AG20443 (cell line): ENCODE measurements at regions not wholly inside any gene's neighbourhood (a gene's known extent, or its start where the extent isn't known, plus 50 kb on each side); places are given as distances from the start of the nearest gene placed in this dataset.
"Not testable (repeated sequence)": the region's sequence is repeated elsewhere in the genome, so short reads cannot be mapped to it uniquely, and the experiment has no call there.

Experiments
- DNase-seq: peaks from one replicate; pipeline ENCODE4 v3.0.0; 2012; ENCODE audit warnings: low spot score, mixed read lengths

GRCh38 chr7:118938845-118939244, 714.3 kb downstream of the ANKRD7 start:
- DNase-seq, result no peak

DNA sequence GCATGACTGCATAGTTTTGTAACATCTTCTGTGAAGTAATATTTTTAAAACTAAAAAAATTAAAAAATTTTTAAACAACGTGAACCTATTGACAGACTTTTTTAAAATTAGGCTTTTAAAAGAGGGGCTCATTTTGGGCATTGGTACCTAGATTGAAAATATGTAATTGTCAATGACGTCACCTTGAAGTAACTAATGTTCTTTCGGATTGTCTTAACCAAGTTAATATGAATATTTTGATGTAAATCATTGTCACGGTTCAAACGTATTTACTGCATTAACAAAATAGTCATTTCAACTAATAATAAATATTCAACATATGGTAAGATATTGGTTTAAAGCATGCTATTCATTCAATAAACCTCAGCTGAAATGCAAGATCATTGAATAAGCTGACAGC, 719.8 kb downstream of the ANKRD7 start:
- no peak for DNase-seq

DNA sequence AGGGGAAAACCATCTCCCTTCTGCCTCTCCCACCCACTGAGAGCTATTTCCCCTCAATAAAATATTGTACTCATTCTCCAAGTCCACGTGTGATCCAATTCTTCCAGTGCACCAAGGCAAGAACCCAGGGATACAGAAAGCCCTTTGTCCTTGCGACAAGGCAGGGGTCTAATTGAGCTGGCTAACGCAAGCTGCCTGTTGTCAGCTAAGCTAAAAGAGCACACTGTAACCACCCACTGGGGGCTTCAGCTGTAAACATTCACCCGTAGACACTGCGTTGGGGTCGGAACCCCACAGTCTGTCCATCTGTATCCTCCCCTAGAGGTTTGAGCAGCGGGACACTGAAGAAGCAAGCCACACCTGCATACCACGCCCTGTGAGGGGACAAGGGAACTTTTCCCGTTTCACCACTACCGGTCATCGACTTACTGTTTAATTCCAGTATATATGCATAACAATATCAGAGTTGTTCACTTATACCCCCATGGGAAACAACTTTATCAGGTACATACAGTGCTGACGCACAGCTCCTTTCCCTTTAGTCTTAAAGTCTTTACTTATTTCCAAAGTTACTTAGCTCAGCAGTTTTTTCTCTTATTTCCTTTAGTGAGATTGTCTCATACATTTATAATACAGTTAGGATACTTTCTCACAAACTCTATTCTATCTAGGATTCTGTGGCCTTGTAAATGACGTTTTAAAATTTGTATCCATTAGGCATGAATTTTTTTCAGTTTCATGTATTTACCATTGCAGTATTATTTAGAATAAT, 721.6 kb downstream of the ANKRD7 start:
- DNase-seq, result no peak

DNA sequence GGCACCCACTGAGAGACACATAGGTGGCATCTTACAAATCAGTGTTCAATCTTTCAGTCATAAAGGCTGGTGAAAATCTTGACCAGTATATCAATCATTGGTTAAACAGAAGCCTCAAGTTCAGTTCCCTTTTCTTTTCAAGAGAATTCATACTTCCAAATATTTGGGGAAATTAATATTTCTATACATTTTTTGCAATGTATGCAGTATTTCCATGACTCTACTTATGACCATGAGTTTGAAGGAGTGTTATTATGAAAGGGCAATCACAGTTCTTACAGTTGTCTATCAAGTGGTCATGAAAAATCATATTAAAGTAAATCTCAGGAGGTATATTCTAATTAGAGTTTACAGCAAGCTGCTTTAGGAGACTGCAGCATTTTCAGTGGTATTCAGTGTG, 724.0 kb downstream of the ANKRD7 start:
- DNase-seq, result no peak

DNA sequence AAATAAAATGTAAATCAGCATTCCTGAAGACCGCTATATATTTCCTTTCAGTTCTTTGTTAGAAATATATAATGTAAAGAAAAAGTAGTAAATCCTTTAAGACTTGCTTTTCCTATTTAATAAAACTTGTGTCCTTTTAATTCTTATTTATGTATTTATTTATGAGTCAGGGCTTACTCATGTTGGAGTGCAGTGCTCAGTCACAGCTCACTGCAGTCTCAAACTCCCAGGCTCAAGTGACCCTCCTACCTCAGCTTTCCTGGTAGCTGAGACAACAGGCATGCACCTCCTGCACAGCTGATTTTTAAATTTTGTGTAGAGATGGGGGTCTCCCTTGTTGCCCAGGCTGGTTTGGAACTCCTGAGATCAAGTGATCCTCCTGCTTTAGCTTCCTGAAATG, 724.5 kb downstream of the ANKRD7 start:
- no peak for DNase-seq

GRCh38 chr7:118956285-118956684, 731.8 kb downstream of the ANKRD7 start:
- not testable (repeated sequence) for DNase-seq

DNA sequence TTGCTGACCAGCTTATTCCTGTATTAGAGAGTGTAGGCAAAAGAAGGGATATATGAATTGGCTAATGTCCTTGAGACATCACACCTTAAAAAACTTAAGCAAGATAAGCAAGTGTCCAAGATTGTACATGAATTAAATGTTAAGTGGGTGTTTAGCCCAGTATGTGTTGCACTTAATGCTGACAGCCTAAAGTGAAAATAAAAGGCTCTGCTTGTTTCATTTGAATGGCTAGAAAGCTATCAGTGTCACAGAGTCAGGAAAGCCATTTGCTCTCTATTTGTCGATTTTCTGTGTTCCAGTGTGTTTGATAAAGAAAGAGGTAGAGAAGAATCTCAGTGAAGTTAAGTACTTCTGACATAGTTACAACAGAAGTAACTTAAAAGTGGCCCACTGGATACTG, 744.9 kb downstream of the ANKRD7 start:
- DNase-seq, result no peak

- no peak for DNase-seq
These were observed 747.2 kb downstream of the ANKRD7 start for GRCh38 chr7:118971706-118972105.

DNA sequence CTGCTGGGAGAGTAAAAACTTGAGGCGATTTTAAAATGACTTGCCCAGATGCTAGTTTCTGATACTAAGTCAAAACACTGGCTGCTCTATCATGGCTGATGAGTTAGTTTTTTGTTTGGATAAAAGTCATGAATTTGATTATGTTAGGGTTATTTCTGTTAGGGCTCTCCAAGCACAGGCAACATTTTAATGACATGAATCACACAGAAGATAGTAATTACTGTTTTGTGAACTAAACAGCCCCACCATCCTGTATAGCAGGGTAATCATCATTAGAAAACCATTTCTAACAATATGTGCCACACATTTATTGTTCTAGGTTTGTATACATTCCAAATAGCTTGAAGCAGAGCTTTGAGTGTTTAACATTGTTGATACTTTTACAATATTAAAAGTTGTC, 750.3 kb downstream of the ANKRD7 start:
- no peak for DNase-seq

DNA sequence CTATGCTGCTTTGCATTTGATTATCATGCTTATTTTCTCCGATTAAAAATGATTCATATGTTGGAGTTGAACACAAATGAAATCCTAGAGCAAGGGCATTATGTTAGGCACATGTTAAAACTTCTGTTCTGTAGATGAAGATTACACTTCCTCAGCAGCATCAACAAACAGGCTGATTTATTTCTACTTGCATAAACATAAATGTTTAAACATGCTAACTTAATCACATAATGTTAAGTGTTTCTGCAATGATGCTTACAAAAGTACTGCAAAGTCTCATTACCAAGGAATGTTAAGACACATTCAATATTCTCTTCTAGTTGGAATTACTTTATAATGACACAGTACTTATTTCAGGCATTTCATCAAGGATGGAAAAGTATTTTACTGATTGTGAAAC, 770.8 kb downstream of the ANKRD7 start:
- no peak for DNase-seq

DNA sequence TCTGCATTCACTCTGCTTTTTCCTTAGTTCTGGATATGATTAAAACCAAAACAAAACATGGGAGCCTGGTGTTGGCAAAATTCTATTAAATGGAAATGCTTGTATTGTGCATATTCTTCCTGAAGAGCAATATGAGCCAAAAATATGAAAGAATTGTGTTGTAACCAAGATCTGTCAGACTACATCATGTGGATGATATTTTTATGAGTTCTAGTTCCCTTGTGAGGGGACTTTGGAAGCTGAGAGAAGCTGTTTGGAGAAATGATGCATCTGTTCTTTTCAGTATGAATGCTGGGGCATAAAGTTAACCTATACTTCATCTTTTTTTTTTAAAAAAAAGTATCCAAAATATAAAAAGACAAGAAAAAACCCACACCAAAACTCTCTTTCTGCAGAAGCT, 782.7 kb downstream of the ANKRD7 start:
- DNase-seq, result no peak

GRCh38 chr7:119010635-119011034, 786.1 kb downstream of the ANKRD7 start:
- no peak for DNase-seq

DNA sequence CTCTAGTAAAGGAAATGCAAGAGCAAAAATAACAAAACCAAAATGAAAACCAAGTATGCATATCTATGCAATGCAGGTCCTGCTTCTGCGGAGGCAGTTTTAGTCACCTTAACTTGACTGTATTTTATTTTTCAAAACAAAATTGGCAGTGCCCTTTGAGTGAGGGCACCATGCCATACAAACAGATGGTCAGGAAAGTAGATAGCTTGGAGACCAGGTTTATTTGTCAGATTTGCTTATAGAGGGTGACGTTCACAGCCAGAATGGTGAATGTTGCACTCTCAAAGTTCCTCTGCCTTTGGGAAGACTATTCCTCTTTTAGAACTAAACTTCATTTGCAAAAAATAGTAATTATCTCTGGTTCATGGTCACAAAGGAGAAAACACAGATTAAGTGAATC, 801.9 kb downstream of the ANKRD7 start:
- DNase-seq, result no peak

DNA sequence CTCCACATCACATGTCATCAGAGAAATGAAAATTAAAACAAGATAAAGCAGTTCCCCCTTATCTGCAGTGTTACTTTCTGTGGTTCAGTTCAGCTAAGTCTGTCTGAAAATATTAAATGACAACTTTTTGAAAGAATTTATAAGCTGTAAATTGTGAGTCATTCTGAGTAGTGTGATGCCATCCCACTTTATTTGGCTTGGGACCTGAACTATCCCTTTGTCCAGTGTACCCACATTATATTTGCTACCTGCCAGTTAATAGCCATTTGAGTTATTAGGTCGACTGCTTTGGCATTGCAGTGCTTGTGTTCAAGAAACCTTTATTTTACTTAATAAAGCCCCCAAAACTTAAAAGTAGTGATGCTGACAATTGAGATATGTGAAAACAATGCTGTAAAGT, 804.2 kb downstream of the ANKRD7 start:
- DNase-seq, result no peak

DNA sequence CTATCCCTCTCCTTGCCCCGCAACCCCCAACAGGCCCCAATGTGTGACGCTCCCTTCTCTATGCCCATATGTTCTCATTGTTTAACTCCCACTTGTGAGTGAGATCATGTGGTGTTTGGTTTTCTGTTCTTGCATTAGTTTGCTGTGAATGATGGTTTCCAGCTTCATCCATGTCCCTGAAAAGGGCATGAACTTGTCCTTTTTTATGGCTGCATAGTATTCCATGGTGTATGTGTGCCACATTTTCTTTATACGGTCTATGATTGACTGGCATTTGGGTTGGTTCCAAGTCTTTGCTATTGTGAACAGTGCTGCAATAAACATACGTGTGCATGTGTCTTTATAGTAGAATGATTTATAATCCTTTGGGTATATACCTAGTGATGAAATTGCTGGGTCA, 807.6 kb downstream of the ANKRD7 start:
- DNase-seq, result not testable (repeated sequence)

DNA sequence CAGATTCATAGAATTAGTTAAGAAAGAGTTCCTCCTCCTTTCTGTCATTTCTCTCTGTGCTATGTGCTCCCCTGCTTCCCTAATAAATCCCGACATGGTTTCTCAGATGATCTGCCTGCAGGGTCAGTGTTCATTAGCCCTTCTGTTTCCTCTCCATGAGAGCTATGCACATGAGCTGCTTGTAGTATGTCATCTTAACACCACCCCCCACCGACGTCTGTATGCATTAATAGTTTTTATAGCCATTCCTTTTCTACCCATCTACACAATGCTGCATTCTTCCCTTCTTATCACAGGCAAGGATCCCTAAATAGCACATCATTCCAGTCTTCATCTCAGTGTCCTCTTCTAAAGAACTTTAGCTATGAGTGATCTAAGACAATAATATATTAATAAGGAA, 809.1 kb downstream of the ANKRD7 start:
- DNase-seq, result no peak

DNA sequence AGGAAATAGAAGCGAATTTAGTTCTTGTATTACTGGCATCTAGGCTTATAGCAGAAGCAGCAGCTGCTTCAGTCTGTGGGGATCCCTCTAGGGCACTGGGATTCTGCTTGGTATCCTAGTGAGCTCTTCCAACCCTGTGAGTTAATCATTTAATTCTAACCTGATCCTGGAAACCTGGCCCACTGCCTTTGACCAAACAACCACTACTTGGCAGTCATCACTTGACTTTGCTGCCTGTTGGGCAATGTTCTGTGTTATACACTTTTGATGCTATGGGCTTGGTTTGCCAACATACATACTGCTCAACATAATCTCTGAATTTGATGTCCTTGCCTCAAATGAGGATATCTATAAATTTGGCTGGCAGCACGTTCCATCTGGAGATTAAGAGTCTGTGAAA, 813.4 kb downstream of the ANKRD7 start:
- no peak for DNase-seq

- DNase-seq, result no peak
These were observed 821.6 kb downstream of the ANKRD7 start for GRCh38 chr7:119046068-119046467.

- no peak for DNase-seq
These were observed 841.5 kb downstream of the ANKRD7 start for GRCh38 chr7:119065966-119066365.

DNA sequence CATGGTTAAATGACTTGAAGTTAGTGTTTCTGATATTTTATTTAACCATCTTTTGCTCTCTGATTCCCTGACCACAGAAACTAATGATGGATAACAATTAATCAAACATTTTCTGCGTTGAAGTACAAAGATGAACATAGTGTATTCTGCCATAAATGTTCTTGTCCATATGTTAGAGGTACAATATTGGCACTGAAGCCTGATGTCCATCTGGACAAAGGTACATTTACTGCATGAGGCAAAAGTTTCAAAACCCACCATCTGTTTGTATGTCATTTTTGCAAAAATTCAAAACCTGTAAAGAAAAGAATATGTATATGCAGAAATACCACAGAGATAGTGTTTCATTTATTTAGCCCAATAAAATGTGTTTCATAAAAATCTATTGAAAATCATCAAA, 861.5 kb downstream of the ANKRD7 start:
- DNase-seq, result no peak

DNA sequence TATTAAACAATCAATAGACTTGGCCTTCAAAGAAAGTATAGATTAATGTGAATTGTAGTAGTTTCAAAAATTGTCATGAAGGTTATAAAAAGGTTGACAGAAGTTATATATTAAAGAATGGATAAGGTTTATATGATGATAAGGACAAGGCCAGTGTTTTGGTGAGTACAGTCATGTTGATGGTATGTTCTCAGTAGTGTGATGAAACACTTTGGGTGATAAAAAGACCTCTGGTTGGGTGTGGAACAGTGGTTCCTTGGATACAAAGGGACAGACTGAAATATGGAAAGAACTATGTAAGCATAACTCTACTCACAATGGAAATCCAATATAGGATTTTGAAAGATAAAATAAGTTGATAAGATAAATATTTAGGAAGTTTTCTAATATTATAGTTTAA, 866.3 kb downstream of the ANKRD7 start:
- no peak for DNase-seq

- no peak for DNase-seq
These were observed 872.2 kb downstream of the ANKRD7 start for GRCh38 chr7:119096683-119097082.

DNA sequence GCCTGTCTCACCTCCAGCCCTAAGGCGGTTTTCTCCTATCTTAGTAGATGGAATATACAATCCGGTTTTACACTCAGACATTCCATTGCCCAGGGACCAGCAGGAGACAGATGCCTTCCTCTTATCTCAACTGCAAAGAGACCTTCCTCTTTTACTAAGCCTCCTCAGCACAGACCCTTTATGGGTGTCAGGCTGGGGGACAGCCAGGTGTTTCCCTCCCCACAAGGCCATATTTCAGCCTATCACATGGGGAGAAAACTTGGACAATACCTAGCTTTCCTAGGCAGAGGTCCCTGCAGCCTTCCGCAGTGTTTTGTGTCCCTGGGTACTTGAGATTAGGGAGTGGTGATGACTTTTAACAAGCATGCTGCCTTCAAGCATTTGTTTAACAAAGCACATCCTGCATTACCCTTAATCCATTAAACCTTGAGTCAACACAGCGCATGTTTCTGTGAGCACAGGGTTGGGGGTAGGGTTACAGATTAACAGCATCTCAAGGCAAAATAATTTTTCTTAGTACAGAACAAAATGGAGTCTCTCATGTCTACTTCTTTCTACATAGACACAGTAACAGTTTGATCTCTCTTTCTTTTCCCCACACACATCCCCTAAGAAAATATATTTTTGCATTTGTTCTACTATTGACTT, 876.2 kb downstream of the ANKRD7 start:
- not testable (repeated sequence) for DNase-seq

GRCh38 chr7:119102291-119102690, 877.8 kb downstream of the ANKRD7 start:
- DNase-seq, result no peak
